M059J (cell line): ENCODE measurements at regions not wholly inside any gene's neighbourhood (a gene's known extent, or its start where the extent isn't known, plus 50 kb on each side); places are given as distances from the start of the nearest gene placed in this dataset.
"Not testable (repeated sequence)": the region's sequence is repeated elsewhere in the genome, so short reads cannot be mapped to it uniquely, and the experiment has no call there.

Experiments used
- DNase-seq: peaks from one replicate; pipeline ENCODE4 v3.0.0-alpha.2; 2012; ENCODE audit warnings: low read depth

- DNase-seq = peak; percentile 24
Observed at GRCh38 chr3:159364511-159364910, 562.7 kb downstream of the MFSD1 start.

GRCh38 chr3:159366476-159366875 is 564.6 kb downstream of the MFSD1 start:
- no peak for DNase-seq

GRCh38 chr3:159371961-159372360 is 570.1 kb downstream of the MFSD1 start:
- DNase-seq = no peak

GRCh38 chr3:159378396-159379194 is 576.7 kb downstream of the MFSD1 start:
- DNase-seq = peak; percentile 25

- peak; percentile 47 for DNase-seq
Observed at GRCh38 chr3:159380891-159381290, 579.0 kb downstream of the MFSD1 start.

- DNase-seq = peak; percentile 41
Observed at GRCh38 chr3:159390656-159391212, 588.9 kb downstream of the MFSD1 start.

GRCh38 chr3:159397683-159398082 is 591.0 kb upstream of the IL12A start:
- DNase-seq = not testable (repeated sequence)

- no peak for DNase-seq
Observed at GRCh38 chr3:159401069-159401468, 587.6 kb upstream of the IL12A start.

GRCh38 chr3:159409711-159410110 is 578.9 kb upstream of the IL12A start:
- not testable (repeated sequence) for DNase-seq

- no peak for DNase-seq
Observed at GRCh38 chr3:159413319-159413718, 575.3 kb upstream of the IL12A start.

- peak; percentile 90 for DNase-seq
Observed at GRCh38 chr3:159416856-159417255, 571.8 kb upstream of the IL12A start.

GRCh38 chr3:159417761-159418160 is 570.9 kb upstream of the IL12A start:
- peak; percentile 93 for DNase-seq

- peak; percentile 94 for DNase-seq
Observed at GRCh38 chr3:159418571-159419526, 569.8 kb upstream of the IL12A start.

- peak; percentile 32 for DNase-seq
Observed at GRCh38 chr3:159429702-159430101, 558.9 kb upstream of the IL12A start.

- DNase-seq = peak; percentile 69
Observed at GRCh38 chr3:159432682-159433340, 555.8 kb upstream of the IL12A start.

- DNase-seq = no peak
Observed at GRCh38 chr3:159439346-159439745, 549.3 kb upstream of the IL12A start.

- DNase-seq = no peak
Observed at GRCh38 chr3:159441279-159441678, 547.4 kb upstream of the IL12A start.

- DNase-seq = peak; percentile 85
Observed at GRCh38 chr3:159443266-159443665, 545.4 kb upstream of the IL12A start.

- peak; percentile 19 for DNase-seq
Observed at GRCh38 chr3:159447841-159448240, 540.8 kb upstream of the IL12A start.

- DNase-seq = no peak
Observed at GRCh38 chr3:159448902-159449301, 539.7 kb upstream of the IL12A start.

GRCh38 chr3:159451067-159451466 is 537.6 kb upstream of the IL12A start:
- DNase-seq = peak; percentile 52

GRCh38 chr3:159451482-159451881 is 537.2 kb upstream of the IL12A start:
- DNase-seq = no peak
